ENCODE measurements at regions not wholly inside any gene's neighbourhood (a gene's known extent, or its start where the extent isn't known, plus 50 kb on each side); places are given as distances from the start of the nearest gene placed in this dataset.
A peak's percentile ranks its signal among the peaks of the same experiment; 100 is the strongest.
"Not testable (repeated sequence)": the region's sequence is repeated elsewhere in the genome, so short reads cannot be mapped to it uniquely, and the experiment has no call there.

DNA sequence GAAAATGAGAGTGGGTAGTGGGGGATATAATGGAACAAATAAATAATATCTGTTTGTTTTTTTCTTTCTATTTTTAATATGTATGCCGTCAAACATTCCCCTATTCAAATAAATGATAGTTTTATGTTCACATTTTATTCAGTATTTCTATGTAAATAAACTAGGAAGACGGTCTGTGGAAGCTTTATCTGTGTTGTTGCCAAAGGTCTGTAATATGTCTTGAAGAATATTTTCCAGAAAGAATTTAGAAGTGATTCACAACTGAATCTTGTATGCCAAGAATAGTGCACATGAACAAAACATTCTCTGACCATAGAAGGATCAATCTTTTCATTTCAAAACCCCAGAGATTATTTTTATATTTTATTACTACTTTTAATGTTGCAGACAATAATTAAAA lies 683.1 kb upstream of the DEFB115 start:
- CTCF ChIA-PET; H3K9ac ChIP-seq (replicated peaks; ENCODE audit: extremely low read depth, insufficient read depth, low read length); FAIRE-seq; H4K20me1 ChIP-seq (replicated peaks; ENCODE audit: control insufficient read depth, extremely low read depth, insufficient read depth, low read length); H3K27me3 ChIP-seq (ENCODE audit: control insufficient read depth in 2 of 2, insufficient read depth in 2 of 2, low read length in 2 of 2); H3K4me1 ChIP-seq (ENCODE audit: control insufficient read depth, extremely low read depth, insufficient read depth, low read length); BruUV-seq (replicated peaks); dilution Hi-C loops (cut with MboI; ENCODE audit: extremely low pct_ligation_motif_present, low sequenced_read_pairs); DNase-seq (ENCODE audit: low read depth, low spot score); H3K9me3 ChIP-seq (replicated peaks; ENCODE audit: control insufficient read depth, insufficient read depth, low read length); H3K4me3 ChIP-seq (replicated peaks in 1 of 3; ENCODE audit: insufficient read depth in 1 of 3, low read depth in 1 of 3, low read length in 3 of 3); H3K79me2 ChIP-seq (ENCODE audit: control insufficient read depth, insufficient read depth, low read length); H2AFZ ChIP-seq (ENCODE audit: low read depth, low read length); intact Hi-C loops (cut with micrococcal nuclease); H3K9me1 ChIP-seq (replicated peaks; ENCODE audit: control insufficient read depth, extremely low read depth, insufficient read depth, low read length); H3K4me2 ChIP-seq (ENCODE audit: insufficient read depth, low read length); H3K27ac ChIP-seq (ENCODE audit: insufficient read depth, low read depth, low read length); H3K36me3 ChIP-seq (ENCODE audit: control insufficient read depth in 2 of 2, extremely low read depth in 1 of 2, insufficient read depth in 2 of 2, low read length in 2 of 2); POLR2A ChIA-PET: not testable (repeated sequence)

DNA sequence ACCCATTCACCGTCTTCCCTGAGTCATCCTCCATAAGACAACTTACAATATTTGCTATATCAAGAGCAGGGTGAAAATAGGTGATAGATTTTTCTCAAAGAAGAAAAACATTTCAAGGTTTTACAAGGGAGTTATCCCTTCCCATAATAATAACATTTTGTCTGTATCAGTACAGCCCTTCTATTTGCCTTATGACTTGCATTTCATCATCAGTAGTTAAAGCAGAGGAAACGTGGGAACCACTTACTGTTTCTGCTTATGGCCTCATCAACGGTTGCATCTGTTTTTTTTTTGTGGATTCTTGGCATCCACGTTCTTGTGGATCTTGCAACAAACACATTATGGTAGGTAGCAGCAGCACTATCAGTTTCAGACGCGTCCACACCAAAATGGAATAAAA lies 678.4 kb upstream of the DEFB115 start:
- H3K4me3 ChIP-seq (replicated peaks in 1 of 3; ENCODE audit: insufficient read depth in 1 of 3, low read depth in 1 of 3, low read length in 3 of 3); H3K9me1 ChIP-seq (replicated peaks; ENCODE audit: control insufficient read depth, extremely low read depth, insufficient read depth, low read length); intact Hi-C loops (cut with micrococcal nuclease); H3K9ac ChIP-seq (replicated peaks; ENCODE audit: extremely low read depth, insufficient read depth, low read length); FAIRE-seq; H3K36me3 ChIP-seq (ENCODE audit: control insufficient read depth in 2 of 2, extremely low read depth in 1 of 2, insufficient read depth in 2 of 2, low read length in 2 of 2); H3K9me3 ChIP-seq (replicated peaks; ENCODE audit: control insufficient read depth, insufficient read depth, low read length); H3K79me2 ChIP-seq (ENCODE audit: control insufficient read depth, insufficient read depth, low read length); H3K27ac ChIP-seq (ENCODE audit: insufficient read depth, low read depth, low read length); dilution Hi-C loops (cut with MboI; ENCODE audit: extremely low pct_ligation_motif_present, low sequenced_read_pairs); POLR2A ChIA-PET; H4K20me1 ChIP-seq (replicated peaks; ENCODE audit: control insufficient read depth, extremely low read depth, insufficient read depth, low read length); DNase-seq (ENCODE audit: low read depth, low spot score); H2AFZ ChIP-seq (ENCODE audit: low read depth, low read length); H3K4me2 ChIP-seq (ENCODE audit: insufficient read depth, low read length); CTCF ChIA-PET; BruUV-seq (replicated peaks); H3K27me3 ChIP-seq (ENCODE audit: control insufficient read depth in 2 of 2, insufficient read depth in 2 of 2, low read length in 2 of 2); H3K4me1 ChIP-seq (ENCODE audit: control insufficient read depth, extremely low read depth, insufficient read depth, low read length): not testable (repeated sequence)

DNA sequence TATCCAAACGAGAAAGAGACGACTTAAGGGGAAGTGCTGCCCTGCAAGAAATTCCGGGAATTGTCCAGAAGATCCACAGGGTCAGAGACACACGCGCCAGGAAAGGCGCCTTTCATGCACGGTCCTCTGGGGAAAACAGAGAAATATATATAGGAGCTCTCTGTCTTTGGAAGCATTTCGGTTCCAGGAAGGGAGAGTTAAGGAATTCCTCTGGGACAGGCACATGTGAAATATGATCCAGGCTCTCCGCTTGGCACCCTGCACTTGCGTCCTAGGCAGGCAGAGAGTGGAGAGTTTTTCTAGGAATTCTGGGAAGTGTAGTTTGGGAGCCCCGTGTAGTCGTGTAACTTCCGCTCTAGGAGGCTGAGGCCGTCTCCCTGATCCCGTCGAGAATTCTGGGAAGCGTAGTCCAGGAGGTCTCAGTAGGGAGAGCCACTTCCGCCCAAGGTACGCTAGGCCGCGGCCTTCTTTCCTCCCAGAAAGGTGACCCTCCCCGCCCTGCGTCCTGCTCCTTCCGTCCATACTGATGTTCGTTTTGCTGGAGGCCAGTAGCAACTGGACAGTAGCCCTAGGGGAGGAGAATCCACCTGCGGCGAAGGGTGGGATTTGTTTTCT lies 677.5 kb upstream of the DEFB115 start:
- H3K27me3 ChIP-seq (ENCODE audit: control insufficient read depth in 2 of 2, insufficient read depth in 2 of 2, low read length in 2 of 2); intact Hi-C loops (cut with micrococcal nuclease); H3K27ac ChIP-seq (ENCODE audit: insufficient read depth, low read depth, low read length); H3K36me3 ChIP-seq (ENCODE audit: control insufficient read depth in 2 of 2, extremely low read depth in 1 of 2, insufficient read depth in 2 of 2, low read length in 2 of 2); H3K9me1 ChIP-seq (replicated peaks; ENCODE audit: control insufficient read depth, extremely low read depth, insufficient read depth, low read length); H3K4me1 ChIP-seq (ENCODE audit: control insufficient read depth, extremely low read depth, insufficient read depth, low read length); H3K9ac ChIP-seq (replicated peaks; ENCODE audit: extremely low read depth, insufficient read depth, low read length); POLR2A ChIA-PET; H3K79me2 ChIP-seq (ENCODE audit: control insufficient read depth, insufficient read depth, low read length); H4K20me1 ChIP-seq (replicated peaks; ENCODE audit: control insufficient read depth, extremely low read depth, insufficient read depth, low read length); FAIRE-seq; dilution Hi-C loops (cut with MboI; ENCODE audit: extremely low pct_ligation_motif_present, low sequenced_read_pairs); H3K9me3 ChIP-seq (replicated peaks; ENCODE audit: control insufficient read depth, insufficient read depth, low read length); H2AFZ ChIP-seq (ENCODE audit: low read depth, low read length); CTCF ChIA-PET; BruUV-seq (replicated peaks): not testable (repeated sequence)
- peak overlapping the region; percentile 31 for H3K4me2 ChIP-seq (ENCODE audit: insufficient read depth, low read length)
- DNase-seq (ENCODE audit: low read depth, low spot score) = peak; percentile 40
- H3K4me3 ChIP-seq (replicated peaks in 1 of 3; ENCODE audit: insufficient read depth in 1 of 3, low read depth in 1 of 3, low read length in 3 of 3) = peak overlapping the region in 1 of 3 experiments; percentile 20

DNA sequence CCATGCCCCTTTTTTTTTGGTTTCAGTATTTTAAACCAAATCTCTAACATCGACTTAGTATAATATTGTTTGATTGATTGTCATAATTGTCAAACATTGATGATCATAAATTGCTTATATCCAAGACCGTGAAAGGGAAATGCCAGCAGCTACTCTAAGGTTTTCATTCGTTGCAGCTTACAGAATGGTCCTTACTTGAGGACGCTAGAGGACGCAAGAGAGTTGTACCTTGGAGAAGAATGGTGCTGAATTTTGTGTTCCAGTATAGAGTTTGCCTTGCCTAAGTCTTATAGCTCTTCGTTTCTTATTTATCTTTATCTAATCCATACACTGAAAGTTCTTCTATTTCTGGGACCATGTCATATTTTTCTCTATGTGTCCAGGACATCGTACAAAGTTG lies 675.6 kb upstream of the DEFB115 start:
- H3K9me3 ChIP-seq (replicated peaks; ENCODE audit: control insufficient read depth, insufficient read depth, low read length); H2AFZ ChIP-seq (ENCODE audit: low read depth, low read length); H3K36me3 ChIP-seq (ENCODE audit: control insufficient read depth in 2 of 2, extremely low read depth in 1 of 2, insufficient read depth in 2 of 2, low read length in 2 of 2); H4K20me1 ChIP-seq (replicated peaks; ENCODE audit: control insufficient read depth, extremely low read depth, insufficient read depth, low read length); DNase-seq (ENCODE audit: low read depth, low spot score); H3K9ac ChIP-seq (replicated peaks; ENCODE audit: extremely low read depth, insufficient read depth, low read length); H3K4me2 ChIP-seq (ENCODE audit: insufficient read depth, low read length); POLR2A ChIA-PET; H3K79me2 ChIP-seq (ENCODE audit: control insufficient read depth, insufficient read depth, low read length); intact Hi-C loops (cut with micrococcal nuclease); H3K9me1 ChIP-seq (replicated peaks; ENCODE audit: control insufficient read depth, extremely low read depth, insufficient read depth, low read length); CTCF ChIA-PET; H3K27ac ChIP-seq (ENCODE audit: insufficient read depth, low read depth, low read length); H3K4me1 ChIP-seq (ENCODE audit: control insufficient read depth, extremely low read depth, insufficient read depth, low read length); FAIRE-seq; BruUV-seq (replicated peaks); dilution Hi-C loops (cut with MboI; ENCODE audit: extremely low pct_ligation_motif_present, low sequenced_read_pairs); H3K27me3 ChIP-seq (ENCODE audit: control insufficient read depth in 2 of 2, insufficient read depth in 2 of 2, low read length in 2 of 2); H3K4me3 ChIP-seq (replicated peaks in 1 of 3; ENCODE audit: insufficient read depth in 1 of 3, low read depth in 1 of 3, low read length in 3 of 3): not testable (repeated sequence)

All from endothelial cell of umbilical vein (primary cell).